Epithelial cell of proximal tubule (primary cell): ENCODE measurements at regions not wholly inside any gene's neighbourhood (a gene's known extent, or its start where the extent isn't known, plus 50 kb on each side); places are given as distances from the start of the nearest gene placed in this dataset.

Experiments used
- DNase-seq: peaks from one replicate; pipeline ENCODE4 v3.0.0-alpha.2; 2011; ENCODE audit warnings: low read depth
- H3K4me3 ChIP-seq: 2 replicates; pipeline ENCODE4 v1.5.1; 2011; ENCODE audit warnings: low read depth, mild to moderate bottlenecking, low read length
- CTCF ChIP-seq: conservative IDR thresholded peaks from 2 replicates; pipeline ENCODE4 v1.5.1; 2012; ENCODE audit warnings: low read depth, mild to moderate bottlenecking, low read length

GRCh38 chr9:13586587-13587374 lies 307.3 kb upstream of the MPDZ start:
- TF ChIP-seq CTCF, result no peak
- H3K4me3 ChIP-seq, result no peak overlapping the region
- no peak for DNase-seq

GRCh38 chr9:13580760-13581159 lies 301.3 kb upstream of the MPDZ start:
- no peak for DNase-seq
- H3K4me3 ChIP-seq, result no peak overlapping the region
- no peak for TF ChIP-seq CTCF

- no peak for TF ChIP-seq CTCF
- H3K4me3 ChIP-seq, result no peak overlapping the region
- DNase-seq, result no peak
Observed at GRCh38 chr9:13580131-13580530, 300.6 kb upstream of the MPDZ start.

GRCh38 chr9:13576101-13576500 lies 296.6 kb upstream of the MPDZ start:
- TF ChIP-seq CTCF, result no peak
- no peak for DNase-seq
- H3K4me3 ChIP-seq, result no peak overlapping the region

- no peak for TF ChIP-seq CTCF
- H3K4me3 ChIP-seq, result no peak overlapping the region
- DNase-seq, result no peak
Observed at GRCh38 chr9:13575558-13575957, 296.1 kb upstream of the MPDZ start.

GRCh38 chr9:13570068-13570974 lies 290.8 kb upstream of the MPDZ start:
- no peak for DNase-seq
- TF ChIP-seq CTCF, result no peak
- no peak overlapping the region for H3K4me3 ChIP-seq
